Peyer's patch (tissue), 4 donors: ENCODE measurements at regions not wholly inside any gene's neighbourhood (a gene's known extent, or its start where the extent isn't known, plus 50 kb on each side); places are given as distances from the start of the nearest gene placed in this dataset.

Experiments used
- DNase-seq, 3 donors: peaks; one replicate each; pipeline ENCODE4 v3.0.0-alpha.2; 2017 to 2019
- H3K27ac ChIP-seq, 4 donors: fragments of 200-600 bp; sonication (generic); one replicate each; pipeline ENCODE4 v1.5.1; 2016 to 2019
- H3K27me3 ChIP-seq, 2 donors: fragments of 200-600 bp; sonication (generic); one replicate each; pipeline ENCODE4 v1.5.1; 2019
- H3K36me3 ChIP-seq, 3 donors: fragments of 200-600 bp; sonication (generic); one replicate each; pipeline ENCODE4 v1.5.1; 2016 to 2019
- H3K4me1 ChIP-seq, 4 donors: fragments of 200-600 bp; sonication (generic); one replicate each; pipeline ENCODE4 v1.5.1; 2016 to 2019
- H3K4me3 ChIP-seq, 4 donors: fragments of 200-600 bp; sonication (generic); 1 replicate in 3 of 4; 2 replicates in 1 of 4; pipeline ENCODE4 v1.5.1; 2016 to 2019; ENCODE audit warnings: mild to moderate bottlenecking in 1 of 4
- H3K9me3 ChIP-seq, 4 donors: fragments of 200-600 bp; sonication (generic); one replicate each; pipeline ENCODE4 v1.5.1; 2016 to 2019; ENCODE audit warnings: mild to moderate bottlenecking in 1 of 4
- CTCF ChIP-seq, 6 experiments: fragments of 450-650 bp in 4 of 6; fragments of 200-600 bp in 2 of 6; sonication (generic) in 1 of 6; IDR thresholded peaks; one replicate each; pipeline ENCODE4 v1.5.1; 2017 to 2019; ENCODE audit warnings: antibody characterized with exemption in 6 of 6, mild to moderate bottlenecking in 3 of 6, moderate library complexity in 1 of 6
- POLR2A ChIP-seq, 2 donors: fragments of 450-650 bp; IDR thresholded peaks; one replicate each; pipeline ENCODE4 v1.5.1; 2017; ENCODE audit warnings: antibody characterized with exemption in 2 of 2, mild to moderate bottlenecking in 2 of 2, moderate library complexity in 2 of 2

GRCh38 chr4:115945026-115945425, 831.6 kb upstream of the NDST4 start:
- Histone ChIP-seq H3K9me3 (no peaks in the 10 kb centered on the region), H3K4me3 (no peak overlapping the region)

GRCh38 chr4:115944146-115944905, 830.9 kb upstream of the NDST4 start:
- Histone ChIP-seq H3K27ac (no peak overlapping the region), H3K4me3 (no peak overlapping the region), H3K4me1 (no peaks in the 10 kb centered on the region), H3K36me3 (no peaks in the 10 kb centered on the region), H3K9me3 (no peaks in the 10 kb centered on the region), H3K27me3 (peaks cover 0 to 4% of the 10 kb centered on the region in 2 donors)
- no peak for TF ChIP-seq CTCF (IDR thresholded peaks at IDR 0.05)
- TF ChIP-seq POLR2A (IDR thresholded peaks at IDR 0.05), result no peak
- DNase-seq, result no peak

More at GRCh38 chr4:115945026-115945425, 831.6 kb upstream of the NDST4 start:
- Histone ChIP-seq H3K27me3 (peaks cover 0 to 4% of the 10 kb centered on the region in 2 donors), H3K27ac (no peak overlapping the region), H3K4me1 (no peaks in the 10 kb centered on the region), H3K36me3 (no peaks in the 10 kb centered on the region)
- DNase-seq, result no peak
- TF ChIP-seq POLR2A (IDR thresholded peaks at IDR 0.05), result no peak
- no peak for TF ChIP-seq CTCF (IDR thresholded peaks at IDR 0.05)

- Histone ChIP-seq H3K27ac (no peak overlapping the region), H3K36me3 (no peaks in the 10 kb centered on the region), H3K27me3 (peaks cover 0 to 4% of the 10 kb centered on the region in 2 donors), H3K4me3 (no peak overlapping the region), H3K9me3 (no peaks in the 10 kb centered on the region), H3K4me1 (no peaks in the 10 kb centered on the region)
- DNase-seq, result no peak
- TF ChIP-seq CTCF (IDR thresholded peaks at IDR 0.05), result no peak
These were observed 825.5 kb upstream of the NDST4 start for GRCh38 chr4:115938764-115939443.

- no peaks in the 10 kb centered on the region for H3K36me3 ChIP-seq
- DNase-seq, result no peak
- TF ChIP-seq CTCF (IDR thresholded peaks at IDR 0.05) (no peak), POLR2A (IDR thresholded peaks at IDR 0.05) (no peak)
- H3K9me3 ChIP-seq, result no peaks in the 10 kb centered on the region
- H3K27ac ChIP-seq, result no peak overlapping the region
- H3K4me3 ChIP-seq, result no peak overlapping the region
- no peaks in the 10 kb centered on the region for H3K4me1 ChIP-seq
- H3K27me3 ChIP-seq, result no peaks in the 10 kb centered on the region
These were observed 816.0 kb upstream of the NDST4 start for GRCh38 chr4:115929373-115929772.

- no peaks in the 10 kb centered on the region for H3K9me3 ChIP-seq
- H3K36me3 ChIP-seq, result no peaks in the 10 kb centered on the region
- no peak overlapping the region for H3K4me3 ChIP-seq
- H3K27me3 ChIP-seq, result no peaks in the 10 kb centered on the region
- no peak for TF ChIP-seq CTCF (IDR thresholded peaks at IDR 0.05)
- no peak for TF ChIP-seq POLR2A (IDR thresholded peaks at IDR 0.05)
- H3K27ac ChIP-seq, result no peak overlapping the region
- DNase-seq, result no peak
- no peaks in the 10 kb centered on the region for H3K4me1 ChIP-seq
These were observed 814.0 kb upstream of the NDST4 start for GRCh38 chr4:115927382-115927781.
